Thoracic aorta (tissue), 2 donors: ENCODE measurements at regions not wholly inside any gene's neighbourhood (a gene's known extent, or its start where the extent isn't known, plus 50 kb on each side); places are given as distances from the start of the nearest gene placed in this dataset.

Source experiments
- ATAC-seq: fragments of 150-250 bp; one replicate; pipeline ENCODE4 v1.8.0; 2017; ENCODE audit warnings: low read depth; ENCODE audit not compliant: insufficient number of reproducible peaks, low FRiP score
- DNase-seq: peaks from one replicate; pipeline ENCODE4 v3.0.0-alpha.2; 2020; ENCODE audit warnings: low spot score
- H3K27ac ChIP-seq, 2 donors: fragments of 200-600 bp; sonication (generic); 1 replicate in 1 of 2; 2 replicates in 1 of 2; pipeline ENCODE4 v1.5.1; 2016; ENCODE audit warnings: mild to moderate bottlenecking in 2 of 2, moderate library complexity in 2 of 2
- H3K27me3 ChIP-seq: fragments of 200-600 bp; sonication (generic); replicated peaks from 2 replicates; pipeline ENCODE4 v1.6.0; 2016; ENCODE audit warnings: mild to moderate bottlenecking; ENCODE audit not compliant: insufficient read depth
- H3K36me3 ChIP-seq: fragments of 200-600 bp; sonication (generic); one replicate; pipeline ENCODE4 v1.5.1; 2016
- H3K4me1 ChIP-seq, 2 donors: fragments of 200-600 bp; sonication (generic); 1 replicate in 1 of 2; 2 replicates in 1 of 2; pipeline versions ENCODE4 v1.5.1 to v1.6.0; 2016; ENCODE audit warnings: low read depth in 2 of 2, mild to moderate bottlenecking in 1 of 2; ENCODE audit not compliant: control insufficient read depth in 1 of 2
- H3K4me3 ChIP-seq: fragments of 200-600 bp; sonication (generic); 2 replicates; pipeline ENCODE4 v1.5.1; 2016; ENCODE audit warnings: mild to moderate bottlenecking
- H3K9me3 ChIP-seq: fragments of 200-600 bp; sonication (generic); 2 replicates; pipeline ENCODE4 v1.5.1; 2016
- CTCF ChIP-seq: fragments of 200-600 bp; sonication (generic); IDR thresholded peaks from one replicate; pipeline ENCODE4 v1.5.1; 2019; ENCODE audit warnings: antibody characterized with exemption

DNA sequence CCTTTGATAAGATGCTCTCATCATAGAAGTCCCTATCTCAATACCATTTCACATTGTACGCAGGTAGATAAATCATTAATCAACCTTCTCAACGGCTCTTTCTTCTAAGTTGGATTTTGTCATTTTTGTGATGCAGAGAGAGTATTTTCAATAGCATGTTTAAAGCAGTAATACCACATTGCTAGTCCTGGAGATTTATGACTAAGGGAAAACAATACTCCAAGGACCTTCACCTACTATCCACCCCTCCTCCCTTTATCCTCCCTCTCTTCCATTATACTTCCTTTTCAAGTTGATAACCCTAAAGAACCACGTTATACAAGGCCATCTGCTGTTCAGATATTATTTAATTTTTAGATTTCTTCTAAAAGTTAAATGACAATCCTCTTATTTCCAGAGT is 65.3 kb upstream of the CHMP2B start:
- no peaks in the 10 kb centered on the region for H3K27me3 ChIP-seq
- H3K27ac ChIP-seq = no peak overlapping the region
- no peaks in the 10 kb centered on the region for H3K36me3 ChIP-seq
- H3K9me3 ChIP-seq = no peaks in the 10 kb centered on the region
- ATAC-seq (no peak), DNase-seq (no peak)
- H3K4me1 ChIP-seq = no peaks in the 10 kb centered on the region
- no peak for TF ChIP-seq CTCF
- no peak overlapping the region for H3K4me3 ChIP-seq

DNA sequence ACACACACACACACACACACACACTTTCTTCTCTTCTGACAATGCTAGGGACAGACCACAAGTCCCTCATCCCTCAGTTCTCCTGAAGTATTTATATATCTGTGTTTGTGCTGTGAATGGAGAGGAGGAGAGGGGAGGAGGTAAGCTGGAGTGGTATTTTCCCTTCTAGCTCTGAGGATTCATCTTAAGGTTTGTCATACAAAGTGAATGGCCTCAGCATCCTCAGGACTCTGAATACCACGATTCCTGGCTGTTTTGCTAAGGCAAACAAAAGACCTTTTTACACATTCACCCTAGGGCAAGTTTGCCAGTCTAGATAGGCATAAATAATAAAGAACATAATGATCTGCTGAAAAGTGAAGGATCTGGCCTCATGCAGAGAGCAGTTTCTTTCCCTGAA is 65.7 kb upstream of the CHMP2B start:
- H3K36me3 ChIP-seq = no peaks in the 10 kb centered on the region
- H3K4me3 ChIP-seq = no peak overlapping the region
- no peak for DNase-seq
- no peak for ATAC-seq
- no peaks in the 10 kb centered on the region for H3K4me1 ChIP-seq
- no peak overlapping the region for H3K27ac ChIP-seq
- no peak for TF ChIP-seq CTCF
- no peaks in the 10 kb centered on the region for H3K9me3 ChIP-seq
- H3K27me3 ChIP-seq = no peaks in the 10 kb centered on the region

GRCh38 chr3:87161013-87161412 is 66.1 kb upstream of the CHMP2B start:
- no peak overlapping the region for H3K27ac ChIP-seq
- H3K4me3 ChIP-seq = no peak overlapping the region
- ATAC-seq = no peak

DNA sequence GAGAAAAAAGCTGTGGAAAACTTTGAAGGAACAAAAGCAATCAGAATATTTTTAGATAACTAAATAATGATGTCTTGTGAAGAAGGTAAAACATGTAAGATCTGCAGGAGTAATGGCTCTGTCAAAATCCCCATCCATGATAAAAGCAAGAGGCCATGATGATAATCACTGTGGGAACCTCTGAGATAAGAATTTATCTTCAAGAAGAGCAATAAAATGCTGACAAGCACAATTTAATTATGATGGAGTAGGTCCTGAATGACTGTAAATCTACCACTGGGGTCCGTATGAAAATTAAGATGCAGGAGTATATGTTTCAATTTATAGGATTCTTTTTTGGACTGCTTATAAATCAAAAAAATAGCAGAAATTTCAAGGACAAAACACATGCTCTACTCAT is 68.3 kb upstream of the CHMP2B start:
- TF ChIP-seq CTCF = no peak
- Histone ChIP-seq H3K27me3 (no peaks in the 10 kb centered on the region), H3K4me3 (no peak overlapping the region), H3K9me3 (no peaks in the 10 kb centered on the region), H3K4me1 (no peaks in the 10 kb centered on the region), H3K27ac (no peak overlapping the region), H3K36me3 (no peaks in the 10 kb centered on the region)
- DNase-seq (no peak), ATAC-seq (no peak)

More at GRCh38 chr3:87161013-87161412, 66.1 kb upstream of the CHMP2B start:
- H3K4me1 ChIP-seq = no peaks in the 10 kb centered on the region
- no peak for TF ChIP-seq CTCF
- no peaks in the 10 kb centered on the region for H3K27me3 ChIP-seq
- H3K9me3 ChIP-seq = no peaks in the 10 kb centered on the region
- H3K36me3 ChIP-seq = no peaks in the 10 kb centered on the region
- DNase-seq = no peak

DNA sequence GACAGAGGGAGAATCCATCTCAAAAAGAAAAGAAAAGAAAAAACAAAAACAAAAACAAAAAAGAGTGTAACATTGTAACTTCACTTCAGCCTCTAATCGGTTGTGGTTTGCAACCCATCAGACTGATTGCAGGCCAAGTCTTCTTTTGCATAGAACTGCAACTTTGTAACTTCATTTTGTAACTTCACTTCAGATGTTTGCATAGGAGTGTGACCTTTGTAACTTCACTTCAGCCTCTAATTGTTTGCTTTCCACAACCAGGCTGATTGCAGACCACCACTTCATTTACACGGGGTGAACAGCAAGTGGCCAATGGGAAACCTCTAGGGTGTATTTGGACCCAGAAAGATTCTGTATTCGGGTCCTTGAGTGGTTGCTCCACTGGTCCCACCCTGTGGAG is 79.1 kb upstream of the CHMP2B start:
- no peak overlapping the region for H3K27ac ChIP-seq
- no peak for TF ChIP-seq CTCF
- ATAC-seq (no peak), DNase-seq (no peak)
- no peak overlapping the region for H3K4me3 ChIP-seq
- H3K36me3 ChIP-seq = no peaks in the 10 kb centered on the region
- H3K4me1 ChIP-seq = no peaks in the 10 kb centered on the region
- H3K9me3 ChIP-seq = no peaks in the 10 kb centered on the region
- H3K27me3 ChIP-seq = no peaks in the 10 kb centered on the region
